GM12872 (cell line): ENCODE measurements at regions not wholly inside any gene's neighbourhood (a gene's known extent, or its start where the extent isn't known, plus 50 kb on each side); places are given as distances from the start of the nearest gene placed in this dataset.

Experiments
- CTCF ChIP-seq: IDR thresholded peaks from 3 replicates; pipeline ENCODE4 v1.5.1; 2011; ENCODE audit warnings: low read depth, mild to moderate bottlenecking, low read length, moderate library complexity; ENCODE audit not compliant: insufficient read depth

DNA sequence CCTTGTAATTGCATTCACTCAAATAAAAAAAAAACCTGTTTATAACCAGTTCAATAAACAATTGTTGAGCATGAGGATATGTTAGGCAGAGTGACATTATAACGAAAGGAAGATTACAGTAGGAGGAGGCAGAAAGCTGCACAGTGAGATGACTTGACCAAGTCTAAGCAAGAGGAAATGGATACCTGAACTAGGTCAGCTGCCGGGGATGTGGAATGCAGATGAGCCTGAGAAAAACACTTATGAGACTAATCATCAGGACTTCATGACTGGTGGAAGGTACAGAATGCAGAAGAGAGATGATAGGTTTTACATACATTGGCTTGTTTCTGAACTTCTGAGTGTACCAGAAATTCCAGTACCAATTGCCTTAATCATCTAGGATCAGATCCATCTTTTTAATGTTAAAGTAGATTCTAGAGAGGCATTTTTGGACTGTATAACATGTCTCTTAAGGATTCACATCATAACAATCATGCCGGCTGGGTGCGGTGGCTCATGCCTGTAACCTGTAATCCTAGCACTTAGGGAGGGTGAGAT lies 208.1 kb upstream of the PPP3CA start:
- no peak for TF ChIP-seq CTCF

- TF ChIP-seq CTCF: no peak
Observed at GRCh38 chr4:101540336-101540735, 193.0 kb upstream of the PPP3CA start.

DNA sequence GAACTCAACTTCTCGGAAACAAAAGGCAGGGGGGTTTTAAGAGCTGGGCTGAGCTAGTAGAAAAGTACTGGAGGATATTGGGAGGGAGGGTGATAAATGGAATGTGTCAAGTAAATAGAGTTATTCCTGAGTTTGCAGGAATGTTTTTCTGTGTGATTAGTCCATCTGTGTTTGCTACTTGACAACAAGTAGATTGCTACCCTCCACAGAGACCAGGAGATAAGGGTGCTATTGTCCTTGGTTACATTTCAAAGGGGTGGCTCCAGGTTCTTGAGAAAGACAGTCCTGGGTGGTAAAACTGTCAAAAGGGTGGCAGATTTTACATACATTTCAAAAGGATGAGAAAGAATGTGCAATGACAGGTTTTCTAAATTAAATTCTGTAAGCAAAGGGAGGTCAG lies 181.2 kb upstream of the PPP3CA start:
- TF ChIP-seq CTCF: no peak

DNA sequence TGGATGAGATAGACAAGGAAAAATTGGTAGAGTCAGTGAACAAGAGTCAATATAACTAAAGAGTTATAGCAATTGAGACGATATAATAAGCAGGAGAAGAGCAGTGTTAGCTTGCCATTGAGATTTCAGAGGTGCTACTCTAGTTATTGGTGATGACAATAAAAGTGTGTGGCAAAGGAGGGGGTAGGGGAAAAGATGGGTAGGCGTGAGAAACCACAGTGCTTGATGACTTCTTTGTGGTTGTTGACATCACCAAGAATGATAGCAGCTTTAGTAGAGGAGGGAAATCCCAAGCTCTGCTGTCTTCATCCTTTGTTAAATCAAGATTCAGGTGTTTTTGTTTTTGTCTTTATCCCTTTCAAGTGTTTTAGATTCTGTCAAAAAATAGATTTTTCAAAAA lies 179.9 kb upstream of the PPP3CA start:
- no peak for TF ChIP-seq CTCF

- TF ChIP-seq CTCF: no peak
Observed at GRCh38 chr4:101515566-101515965, 168.2 kb upstream of the PPP3CA start.

DNA sequence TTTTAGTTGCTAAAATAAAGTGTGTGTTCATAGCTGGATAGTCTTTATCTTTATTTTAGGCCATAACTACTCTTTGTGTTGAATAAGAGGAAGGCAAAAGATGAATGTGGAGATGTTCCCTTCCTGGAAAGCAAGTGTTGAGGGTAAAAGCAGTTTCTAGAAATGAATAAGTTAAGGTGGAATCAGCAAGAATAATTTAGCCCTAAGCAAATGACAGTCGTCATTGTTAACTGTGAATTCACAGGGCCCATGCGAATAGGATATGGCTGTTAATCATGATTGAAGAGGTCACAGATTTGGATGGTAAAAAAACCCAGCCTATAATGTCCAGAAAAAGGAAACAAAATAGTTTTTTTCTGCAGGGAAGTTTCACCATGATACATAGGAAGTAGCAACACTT lies 167.8 kb upstream of the PPP3CA start:
- TF ChIP-seq CTCF: no peak

- TF ChIP-seq CTCF: no peak
Observed at GRCh38 chr4:101512416-101512815, 165.1 kb upstream of the PPP3CA start.

DNA sequence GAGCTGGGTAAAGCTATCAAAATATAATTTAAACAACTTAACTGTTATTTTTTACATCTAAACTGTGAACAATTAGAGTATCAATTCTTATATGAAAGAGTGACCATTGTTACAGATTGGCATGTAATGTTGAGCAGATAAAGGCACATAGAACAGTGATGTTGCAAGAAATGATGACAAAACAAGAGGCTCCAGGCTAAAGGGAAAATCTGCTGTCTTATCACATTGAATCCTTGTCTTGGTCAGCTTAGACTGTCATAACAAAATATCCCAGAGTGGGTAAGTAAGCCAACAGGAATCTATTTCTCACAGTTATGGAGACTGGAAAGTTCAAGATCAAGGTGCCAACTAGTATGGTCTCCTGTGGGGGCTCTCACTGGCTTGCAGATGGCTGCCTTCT lies 154.1 kb upstream of the PPP3CA start:
- TF ChIP-seq CTCF: no peak
